MM.1S (cell line): ENCODE measurements at regions not wholly inside any gene's neighbourhood (a gene's known extent, or its start where the extent isn't known, plus 50 kb on each side); places are given as distances from the start of the nearest gene placed in this dataset.

Experiments
- EZH2phosphoT487 ChIP-seq: fragments of 300-600 bp; sonication (generic); IDR thresholded peaks from 2 replicates; pipeline ENCODE4 v1.6.1; 2018; ENCODE audit warnings: antibody characterized with exemption, low read length
- TF ChIP-seq, protein P1 (sequence below): fragments of 300-600 bp; sonication (generic); IDR thresholded peaks from 2 replicates; pipeline ENCODE4 v1.5.1; 2016; ENCODE audit warnings: antibody characterized with exemption, low read length, mixed read lengths

DNA sequence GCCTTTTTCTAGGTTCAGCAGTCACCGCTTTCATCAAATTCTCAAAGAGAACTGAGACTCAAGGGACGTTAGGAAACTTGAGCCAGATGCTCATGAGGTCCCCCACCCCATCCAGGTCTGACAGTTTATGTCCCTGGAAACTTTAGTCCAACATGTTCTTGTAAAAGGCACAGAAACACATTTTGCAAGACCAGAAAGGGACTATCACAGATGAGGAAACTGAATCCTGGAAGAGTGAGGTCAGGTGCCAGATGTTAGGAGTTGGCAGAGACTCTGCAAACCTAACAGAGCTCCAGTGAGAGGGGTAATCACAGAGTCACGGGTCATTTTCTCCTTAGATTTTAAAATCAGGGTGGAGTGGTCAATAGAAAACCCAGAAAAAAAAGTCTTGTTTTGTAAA lies 76.6 kb downstream of the RDH14 start:
- TF ChIP-seq, protein P1, sequence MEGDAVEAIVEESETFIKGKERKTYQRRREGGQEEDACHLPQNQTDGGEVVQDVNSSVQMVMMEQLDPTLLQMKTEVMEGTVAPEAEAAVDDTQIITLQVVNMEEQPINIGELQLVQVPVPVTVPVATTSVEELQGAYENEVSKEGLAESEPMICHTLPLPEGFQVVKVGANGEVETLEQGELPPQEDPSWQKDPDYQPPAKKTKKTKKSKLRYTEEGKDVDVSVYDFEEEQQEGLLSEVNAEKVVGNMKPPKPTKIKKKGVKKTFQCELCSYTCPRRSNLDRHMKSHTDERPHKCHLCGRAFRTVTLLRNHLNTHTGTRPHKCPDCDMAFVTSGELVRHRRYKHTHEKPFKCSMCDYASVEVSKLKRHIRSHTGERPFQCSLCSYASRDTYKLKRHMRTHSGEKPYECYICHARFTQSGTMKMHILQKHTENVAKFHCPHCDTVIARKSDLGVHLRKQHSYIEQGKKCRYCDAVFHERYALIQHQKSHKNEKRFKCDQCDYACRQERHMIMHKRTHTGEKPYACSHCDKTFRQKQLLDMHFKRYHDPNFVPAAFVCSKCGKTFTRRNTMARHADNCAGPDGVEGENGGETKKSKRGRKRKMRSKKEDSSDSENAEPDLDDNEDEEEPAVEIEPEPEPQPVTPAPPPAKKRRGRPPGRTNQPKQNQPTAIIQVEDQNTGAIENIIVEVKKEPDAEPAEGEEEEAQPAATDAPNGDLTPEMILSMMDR, result no peak
- TF ChIP-seq EZH2phosphoT487, result no peak
